ENCODE measurements at regions not wholly inside any gene's neighbourhood (a gene's known extent, or its start where the extent isn't known, plus 50 kb on each side); places are given as distances from the start of the nearest gene placed in this dataset.

GRCh38 chrX:63576533-63576932 is 208.5 kb downstream of the ARHGEF9 start:
- TF ChIP-seq CTCF (IDR thresholded peaks at IDR 0.05) (no peak), POLR2A (IDR thresholded peaks at IDR 0.05) (no peak)
